ENCODE measurements at regions not wholly inside any gene's neighbourhood (a gene's known extent, or its start where the extent isn't known, plus 50 kb on each side); places are given as distances from the start of the nearest gene placed in this dataset.

DNA sequence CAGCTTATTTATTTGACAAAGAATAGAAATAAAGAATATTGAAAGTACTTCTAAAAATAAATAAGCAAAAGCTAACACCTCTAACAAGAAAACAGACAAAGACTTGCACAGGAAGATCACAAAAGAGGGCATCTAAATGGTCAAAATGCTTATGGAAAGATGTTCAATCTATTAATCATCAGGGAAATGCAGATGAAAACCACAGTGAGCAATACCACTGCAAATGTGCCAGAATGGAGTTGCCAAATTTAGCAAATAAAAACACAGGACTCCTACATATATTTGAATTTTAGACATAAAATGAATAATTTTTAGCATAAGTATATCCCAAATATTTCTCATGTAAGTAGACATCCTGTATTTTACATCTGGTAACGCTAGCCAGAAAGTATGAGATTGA lies 56.1 kb upstream of the HPGD start:
- Histone ChIP-seq H3K4me3 (no peak overlapping the region), H3K9me3 (replicated peaks) (no peaks in the 10 kb centered on the region), H3K36me3 (no peaks in the 10 kb centered on the region), H3K27ac (replicated peaks) (no peak overlapping the region), H3K27me3 (ENCODE audit: low read depth) (no peaks in the 10 kb centered on the region), H3K4me1 (no peaks in the 10 kb centered on the region)
- TF ChIP-seq, protein P1, sequence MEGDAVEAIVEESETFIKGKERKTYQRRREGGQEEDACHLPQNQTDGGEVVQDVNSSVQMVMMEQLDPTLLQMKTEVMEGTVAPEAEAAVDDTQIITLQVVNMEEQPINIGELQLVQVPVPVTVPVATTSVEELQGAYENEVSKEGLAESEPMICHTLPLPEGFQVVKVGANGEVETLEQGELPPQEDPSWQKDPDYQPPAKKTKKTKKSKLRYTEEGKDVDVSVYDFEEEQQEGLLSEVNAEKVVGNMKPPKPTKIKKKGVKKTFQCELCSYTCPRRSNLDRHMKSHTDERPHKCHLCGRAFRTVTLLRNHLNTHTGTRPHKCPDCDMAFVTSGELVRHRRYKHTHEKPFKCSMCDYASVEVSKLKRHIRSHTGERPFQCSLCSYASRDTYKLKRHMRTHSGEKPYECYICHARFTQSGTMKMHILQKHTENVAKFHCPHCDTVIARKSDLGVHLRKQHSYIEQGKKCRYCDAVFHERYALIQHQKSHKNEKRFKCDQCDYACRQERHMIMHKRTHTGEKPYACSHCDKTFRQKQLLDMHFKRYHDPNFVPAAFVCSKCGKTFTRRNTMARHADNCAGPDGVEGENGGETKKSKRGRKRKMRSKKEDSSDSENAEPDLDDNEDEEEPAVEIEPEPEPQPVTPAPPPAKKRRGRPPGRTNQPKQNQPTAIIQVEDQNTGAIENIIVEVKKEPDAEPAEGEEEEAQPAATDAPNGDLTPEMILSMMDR (IDR thresholded peaks at IDR 0.05; ENCODE audit: borderline replicate concordance), result no peak
- no peak for DNase-seq
- intact Hi-C loops (cut with micrococcal nuclease), result no loop called here

DNA sequence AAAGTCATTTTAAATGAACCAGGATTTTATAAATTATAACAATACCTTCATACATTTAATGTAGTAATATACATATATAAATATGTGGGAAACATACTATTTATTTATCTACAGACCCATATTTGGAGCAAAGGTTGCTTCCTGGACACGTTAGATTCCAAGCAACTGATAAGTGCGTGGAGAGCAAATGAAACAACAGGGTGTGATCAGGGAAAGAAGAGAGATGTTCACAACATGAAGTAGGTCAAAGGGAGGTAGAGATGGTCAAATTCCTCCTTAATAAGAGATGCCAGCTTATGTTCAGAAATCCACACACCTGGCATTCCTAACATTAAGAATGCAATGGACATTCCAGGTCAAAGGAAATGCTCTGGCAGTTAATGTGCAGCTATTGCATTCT lies 53.1 kb upstream of the HPGD start:
- H3K4me3 ChIP-seq, result no peak overlapping the region
- H3K4me1 ChIP-seq, result no peaks in the 10 kb centered on the region
- no peaks in the 10 kb centered on the region for H3K27me3 ChIP-seq (ENCODE audit: low read depth)
- intact Hi-C loops (cut with micrococcal nuclease), result no loop called here
- H3K27ac ChIP-seq (replicated peaks), result no peak overlapping the region
- no peaks in the 10 kb centered on the region for H3K9me3 ChIP-seq (replicated peaks)
- no peak for DNase-seq
- no peaks in the 10 kb centered on the region for H3K36me3 ChIP-seq
- TF ChIP-seq, protein P1 (IDR thresholded peaks at IDR 0.05; ENCODE audit: borderline replicate concordance), result no peak
